Peyer's patch (tissue), 4 donors: ENCODE measurements at regions not wholly inside any gene's neighbourhood (a gene's known extent, or its start where the extent isn't known, plus 50 kb on each side); places are given as distances from the start of the nearest gene placed in this dataset.
"Not testable (repeated sequence)": the region's sequence is repeated elsewhere in the genome, so short reads cannot be mapped to it uniquely, and the experiment has no call there.

Experiments
- DNase-seq, 3 donors: peaks; one replicate each; pipeline ENCODE4 v3.0.0-alpha.2; 2017 to 2019
- H3K27ac ChIP-seq, 4 donors: fragments of 200-600 bp; sonication (generic); one replicate each; pipeline ENCODE4 v1.5.1; 2016 to 2019
- H3K27me3 ChIP-seq, 2 donors: fragments of 200-600 bp; sonication (generic); one replicate each; pipeline ENCODE4 v1.5.1; 2019
- H3K36me3 ChIP-seq, 3 donors: fragments of 200-600 bp; sonication (generic); one replicate each; pipeline ENCODE4 v1.5.1; 2016 to 2019
- H3K4me1 ChIP-seq, 4 donors: fragments of 200-600 bp; sonication (generic); one replicate each; pipeline ENCODE4 v1.5.1; 2016 to 2019
- H3K4me3 ChIP-seq, 4 donors: fragments of 200-600 bp; sonication (generic); 1 replicate in 3 of 4; 2 replicates in 1 of 4; pipeline ENCODE4 v1.5.1; 2016 to 2019; ENCODE audit warnings: mild to moderate bottlenecking in 1 of 4
- H3K9me3 ChIP-seq, 4 donors: fragments of 200-600 bp; sonication (generic); one replicate each; pipeline ENCODE4 v1.5.1; 2016 to 2019; ENCODE audit warnings: mild to moderate bottlenecking in 1 of 4
- POLR2A ChIP-seq, 2 donors: fragments of 450-650 bp; IDR thresholded peaks; one replicate each; pipeline ENCODE4 v1.5.1; 2017; ENCODE audit warnings: antibody characterized with exemption in 2 of 2, mild to moderate bottlenecking in 2 of 2, moderate library complexity in 2 of 2
- TF ChIP-seq, protein P1 (sequence below), 6 experiments: fragments of 450-650 bp in 4 of 6; fragments of 200-600 bp in 2 of 6; sonication (generic) in 1 of 6; IDR thresholded peaks; one replicate each; pipeline ENCODE4 v1.5.1; 2017 to 2019; ENCODE audit warnings: antibody characterized with exemption in 6 of 6, mild to moderate bottlenecking in 3 of 6, moderate library complexity in 1 of 6

DNA sequence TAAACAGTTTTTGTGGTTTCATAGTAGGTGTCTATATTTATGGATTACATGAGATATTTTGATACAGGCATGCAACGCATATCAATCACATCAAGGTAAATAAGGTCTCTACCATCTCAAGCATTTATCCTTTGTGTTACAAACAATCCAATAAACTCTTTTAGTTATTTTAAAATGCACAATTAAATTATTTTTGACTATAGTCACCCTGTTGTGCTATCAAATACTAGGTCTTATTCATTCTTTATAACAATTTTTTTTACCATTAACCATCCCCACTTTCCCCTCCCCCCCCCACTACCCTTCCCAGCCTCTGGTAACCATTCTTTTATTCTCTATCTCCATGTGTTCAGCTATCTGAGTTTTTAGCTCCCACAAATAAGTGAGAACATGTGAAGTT lies 175.7 kb upstream of the FBXO33 start:
- H3K4me3 ChIP-seq = no peak overlapping the region
- H3K27me3 ChIP-seq = no peaks in the 10 kb centered on the region
- DNase-seq = no peak
- no peak overlapping the region for H3K27ac ChIP-seq
- TF ChIP-seq POLR2A (IDR thresholded peaks at IDR 0.05) = no peak
- TF ChIP-seq, protein P1, sequence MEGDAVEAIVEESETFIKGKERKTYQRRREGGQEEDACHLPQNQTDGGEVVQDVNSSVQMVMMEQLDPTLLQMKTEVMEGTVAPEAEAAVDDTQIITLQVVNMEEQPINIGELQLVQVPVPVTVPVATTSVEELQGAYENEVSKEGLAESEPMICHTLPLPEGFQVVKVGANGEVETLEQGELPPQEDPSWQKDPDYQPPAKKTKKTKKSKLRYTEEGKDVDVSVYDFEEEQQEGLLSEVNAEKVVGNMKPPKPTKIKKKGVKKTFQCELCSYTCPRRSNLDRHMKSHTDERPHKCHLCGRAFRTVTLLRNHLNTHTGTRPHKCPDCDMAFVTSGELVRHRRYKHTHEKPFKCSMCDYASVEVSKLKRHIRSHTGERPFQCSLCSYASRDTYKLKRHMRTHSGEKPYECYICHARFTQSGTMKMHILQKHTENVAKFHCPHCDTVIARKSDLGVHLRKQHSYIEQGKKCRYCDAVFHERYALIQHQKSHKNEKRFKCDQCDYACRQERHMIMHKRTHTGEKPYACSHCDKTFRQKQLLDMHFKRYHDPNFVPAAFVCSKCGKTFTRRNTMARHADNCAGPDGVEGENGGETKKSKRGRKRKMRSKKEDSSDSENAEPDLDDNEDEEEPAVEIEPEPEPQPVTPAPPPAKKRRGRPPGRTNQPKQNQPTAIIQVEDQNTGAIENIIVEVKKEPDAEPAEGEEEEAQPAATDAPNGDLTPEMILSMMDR (IDR thresholded peaks at IDR 0.05) = no peak
- no peaks in the 10 kb centered on the region for H3K9me3 ChIP-seq
- no peaks in the 10 kb centered on the region for H3K4me1 ChIP-seq
- H3K36me3 ChIP-seq = no peaks in the 10 kb centered on the region

DNA sequence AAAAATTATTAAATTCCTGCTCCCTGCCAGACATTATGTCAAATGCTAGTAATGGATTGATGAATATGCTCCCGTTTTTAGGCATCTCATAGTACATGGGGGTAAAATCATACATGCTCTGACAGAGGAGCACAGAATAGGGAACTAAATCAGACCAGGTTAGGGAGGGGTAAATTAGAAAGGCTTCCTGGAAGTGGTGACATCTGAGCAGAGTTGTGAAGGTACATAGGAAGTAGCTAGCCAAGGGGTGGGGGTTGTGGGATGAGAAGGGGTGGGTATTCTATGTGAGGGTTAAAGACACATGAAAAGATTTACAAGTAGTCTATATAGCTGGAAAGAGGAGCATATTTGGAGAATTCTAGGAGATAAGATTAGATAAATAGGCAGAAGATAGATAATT lies 171.7 kb upstream of the FBXO33 start:
- no peak overlapping the region for H3K27ac ChIP-seq
- DNase-seq = no peak
- TF ChIP-seq, protein P1 (IDR thresholded peaks at IDR 0.05) = no peak
- TF ChIP-seq POLR2A (IDR thresholded peaks at IDR 0.05) = no peak
- no peaks in the 10 kb centered on the region for H3K27me3 ChIP-seq
- no peaks in the 10 kb centered on the region for H3K4me1 ChIP-seq
- no peaks in the 10 kb centered on the region for H3K36me3 ChIP-seq
- no peak overlapping the region for H3K4me3 ChIP-seq
- no peaks in the 10 kb centered on the region for H3K9me3 ChIP-seq

DNA sequence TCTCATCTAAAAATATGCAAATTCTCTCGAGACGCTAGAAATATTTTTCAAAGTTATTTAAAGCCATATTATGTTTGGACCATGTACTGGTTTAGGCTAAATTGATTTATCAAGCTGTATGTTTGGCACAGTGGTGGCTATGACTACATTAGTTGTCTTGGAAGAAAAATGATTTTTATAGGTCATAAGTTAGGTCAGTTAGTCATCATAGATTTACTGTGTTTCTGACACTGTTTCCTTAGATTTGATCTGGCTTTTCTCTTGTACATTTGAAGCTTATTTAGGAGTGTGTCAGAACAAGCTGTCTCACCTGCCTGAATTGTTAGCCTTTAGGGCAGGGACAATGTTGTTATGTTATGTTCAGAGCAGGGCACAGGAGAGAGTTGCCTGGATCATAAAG lies 161.1 kb upstream of the FBXO33 start:
- H3K27me3 ChIP-seq = no peaks in the 10 kb centered on the region
- H3K4me3 ChIP-seq = no peak overlapping the region
- no peak for DNase-seq
- no peaks in the 10 kb centered on the region for H3K4me1 ChIP-seq
- no peaks in the 10 kb centered on the region for H3K9me3 ChIP-seq
- H3K27ac ChIP-seq = no peak overlapping the region
- no peaks in the 10 kb centered on the region for H3K36me3 ChIP-seq
- TF ChIP-seq POLR2A (IDR thresholded peaks at IDR 0.05) = no peak
- TF ChIP-seq, protein P1 (IDR thresholded peaks at IDR 0.05) = no peak

DNA sequence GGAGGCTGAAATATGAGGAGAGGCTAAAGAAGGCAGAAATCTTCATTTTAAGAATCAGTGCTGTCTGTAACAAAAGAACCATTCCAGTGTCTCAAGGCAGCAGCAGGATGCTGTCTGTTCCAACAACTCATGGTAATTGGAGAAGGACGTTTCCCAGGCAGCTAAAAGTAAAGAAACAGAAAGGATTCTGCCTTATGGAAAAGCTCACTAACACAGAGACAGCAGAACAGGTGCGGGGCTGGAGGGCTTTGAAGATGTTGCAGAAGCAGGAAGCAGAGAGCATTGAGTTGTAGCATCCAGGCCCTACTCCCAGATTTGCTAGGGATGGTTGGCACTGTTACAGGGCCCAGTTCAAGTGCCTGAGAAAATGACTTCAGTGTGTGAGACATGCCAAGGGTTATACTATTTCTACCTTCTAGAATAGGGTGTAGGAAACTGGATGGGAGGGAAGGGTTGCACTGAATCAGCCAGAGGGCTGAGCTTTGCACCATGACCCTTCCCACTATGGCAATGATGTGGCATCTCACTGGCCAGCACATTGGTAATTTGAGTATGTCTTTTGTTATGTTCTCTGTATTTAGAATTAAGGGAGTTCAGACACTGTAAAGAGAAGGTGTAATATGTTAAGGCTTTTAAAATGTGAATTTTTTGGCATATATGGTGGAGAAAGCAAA lies 160.0 kb upstream of the FBXO33 start:
- H3K36me3 ChIP-seq = no peaks in the 10 kb centered on the region
- H3K4me1 ChIP-seq = no peaks in the 10 kb centered on the region
- H3K27ac ChIP-seq = no peak overlapping the region
- H3K27me3 ChIP-seq = no peaks in the 10 kb centered on the region
- no peak overlapping the region for H3K4me3 ChIP-seq
- no peak for DNase-seq
- TF ChIP-seq, protein P1 (IDR thresholded peaks at IDR 0.05) = no peak
- TF ChIP-seq POLR2A (IDR thresholded peaks at IDR 0.05) = no peak
- no peaks in the 10 kb centered on the region for H3K9me3 ChIP-seq

DNA sequence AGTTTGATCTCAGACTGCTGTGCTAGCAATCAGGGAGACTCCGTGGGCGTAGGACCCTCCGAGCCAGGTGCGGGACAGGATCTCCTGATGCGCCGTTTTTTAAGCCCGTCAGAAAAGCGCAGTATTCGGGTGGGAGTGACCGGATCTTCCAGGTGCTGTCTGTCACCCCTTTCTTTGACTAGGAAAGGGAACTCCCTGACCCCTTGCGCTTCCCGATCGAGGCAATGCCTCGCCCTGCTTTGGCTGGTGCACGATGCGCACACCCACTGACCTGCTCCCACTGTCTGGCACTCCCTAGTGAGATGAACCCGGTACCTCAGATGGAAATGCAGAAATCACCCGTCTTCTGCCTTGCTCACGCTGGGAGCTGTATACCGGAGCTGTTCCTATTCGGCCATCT lies 157.6 kb upstream of the FBXO33 start:
- H3K27me3 ChIP-seq, H3K9me3 ChIP-seq, DNase-seq, H3K4me1 ChIP-seq, H3K27ac ChIP-seq, H3K36me3 ChIP-seq, H3K4me3 ChIP-seq: not testable (repeated sequence)

DNA sequence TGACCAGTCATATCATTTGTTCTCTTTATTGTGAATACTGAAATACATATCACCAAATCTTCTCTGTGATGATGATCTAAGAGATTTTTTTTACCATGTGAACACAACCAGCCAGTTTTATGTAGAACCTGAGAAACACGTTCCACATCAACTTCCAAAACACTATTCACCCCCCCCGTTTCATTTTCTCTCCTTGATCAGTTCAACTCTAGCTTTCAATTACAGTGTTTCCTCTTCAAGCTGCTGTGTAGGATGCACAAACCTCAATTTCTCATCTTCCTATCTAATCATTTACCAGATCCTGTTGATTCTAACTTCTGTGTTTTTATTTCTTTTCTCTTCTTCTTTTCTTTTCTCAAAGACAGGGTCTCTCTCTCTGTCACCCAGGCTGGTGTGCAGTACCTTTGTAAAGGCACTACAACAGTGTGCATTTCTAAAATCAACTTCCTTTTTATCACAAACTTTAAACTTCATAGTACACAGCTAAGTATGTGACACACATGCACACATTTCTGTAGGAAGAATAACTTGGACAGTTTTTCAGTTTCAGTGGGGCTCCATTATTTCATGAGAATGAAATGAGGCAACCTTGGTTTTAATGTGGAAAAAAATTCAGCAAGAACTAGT lies 149.9 kb upstream of the FBXO33 start:
- H3K4me3 ChIP-seq = no peak overlapping the region
- H3K27me3 ChIP-seq = no peaks in the 10 kb centered on the region
- no peak overlapping the region for H3K27ac ChIP-seq
- no peaks in the 10 kb centered on the region for H3K36me3 ChIP-seq
- H3K4me1 ChIP-seq = no peaks in the 10 kb centered on the region
- TF ChIP-seq, protein P1 (IDR thresholded peaks at IDR 0.05) = no peak
- no peak for TF ChIP-seq POLR2A (IDR thresholded peaks at IDR 0.05)
- no peaks in the 10 kb centered on the region for H3K9me3 ChIP-seq
- DNase-seq = no peak
